Omental fat pad (tissue), 3 donors: ENCODE measurements at regions not wholly inside any gene's neighbourhood (a gene's known extent, or its start where the extent isn't known, plus 50 kb on each side); places are given as distances from the start of the nearest gene placed in this dataset.

Experiments
- ATAC-seq: fragments of 150-250 bp; one replicate; pipeline ENCODE4 v1.9.1; 2016; ENCODE audit warnings: mild to moderate bottlenecking, moderate library complexity; ENCODE audit not compliant: low FRiP score
- DNase-seq: peaks from one replicate; pipeline ENCODE4 v3.0.0-alpha.2; 2019; ENCODE audit warnings: low spot score
- TF ChIP-seq, protein P1 (sequence below), 3 donors: fragments of 450-650 bp; IDR thresholded peaks; one replicate each; pipeline ENCODE4 v1.5.1; 2016 to 2017; ENCODE audit warnings: antibody characterized with exemption in 3 of 3, mild to moderate bottlenecking in 3 of 3, moderate library complexity in 2 of 3

DNA sequence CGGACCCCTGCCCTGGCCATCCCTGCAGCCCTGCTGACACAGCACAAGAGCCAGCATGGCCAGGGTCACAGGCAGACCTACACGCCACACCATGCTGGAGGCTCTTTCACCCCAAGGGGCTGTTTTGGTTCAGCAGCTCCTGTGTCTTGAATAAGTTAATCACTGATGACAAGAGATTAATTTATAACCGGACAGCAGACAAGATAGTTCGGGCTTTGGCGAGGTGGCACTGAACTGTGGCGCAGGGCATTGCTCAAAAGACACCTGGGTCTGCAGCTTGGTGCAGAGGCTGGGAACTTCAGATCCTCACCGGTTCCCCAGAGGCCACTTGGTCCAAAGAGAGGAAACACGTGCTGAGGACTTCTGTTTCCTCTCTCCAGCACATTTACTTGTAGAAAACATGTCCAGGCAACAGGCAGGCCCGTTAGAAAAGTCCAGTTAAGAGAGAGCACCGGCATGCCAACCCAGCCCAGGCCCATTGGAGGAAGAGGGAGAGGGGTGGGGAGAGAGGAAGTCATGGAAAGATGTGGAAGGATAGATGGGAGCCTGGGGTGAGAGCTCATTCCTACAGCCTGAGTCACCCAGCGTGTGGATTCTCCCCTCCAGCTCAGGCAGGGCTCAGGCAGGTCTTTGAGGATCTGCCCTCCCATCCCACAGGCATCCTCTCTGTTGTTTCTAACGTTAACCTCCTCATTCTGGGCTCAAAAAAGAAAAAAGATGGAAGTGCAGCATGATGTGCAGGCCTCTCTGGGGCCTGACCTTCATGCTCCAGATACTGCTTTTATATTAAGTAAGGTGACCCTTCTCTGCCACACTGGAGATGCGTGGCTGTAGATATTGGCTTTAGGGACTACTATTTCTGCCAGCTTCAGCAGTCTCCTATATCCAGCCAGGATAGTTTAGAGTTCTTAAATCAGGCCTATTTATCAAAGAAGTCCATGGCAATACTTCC, 80.0 kb upstream of the HNF1B start:
- peak; percentile 66 for ATAC-seq
- TF ChIP-seq, protein P1, sequence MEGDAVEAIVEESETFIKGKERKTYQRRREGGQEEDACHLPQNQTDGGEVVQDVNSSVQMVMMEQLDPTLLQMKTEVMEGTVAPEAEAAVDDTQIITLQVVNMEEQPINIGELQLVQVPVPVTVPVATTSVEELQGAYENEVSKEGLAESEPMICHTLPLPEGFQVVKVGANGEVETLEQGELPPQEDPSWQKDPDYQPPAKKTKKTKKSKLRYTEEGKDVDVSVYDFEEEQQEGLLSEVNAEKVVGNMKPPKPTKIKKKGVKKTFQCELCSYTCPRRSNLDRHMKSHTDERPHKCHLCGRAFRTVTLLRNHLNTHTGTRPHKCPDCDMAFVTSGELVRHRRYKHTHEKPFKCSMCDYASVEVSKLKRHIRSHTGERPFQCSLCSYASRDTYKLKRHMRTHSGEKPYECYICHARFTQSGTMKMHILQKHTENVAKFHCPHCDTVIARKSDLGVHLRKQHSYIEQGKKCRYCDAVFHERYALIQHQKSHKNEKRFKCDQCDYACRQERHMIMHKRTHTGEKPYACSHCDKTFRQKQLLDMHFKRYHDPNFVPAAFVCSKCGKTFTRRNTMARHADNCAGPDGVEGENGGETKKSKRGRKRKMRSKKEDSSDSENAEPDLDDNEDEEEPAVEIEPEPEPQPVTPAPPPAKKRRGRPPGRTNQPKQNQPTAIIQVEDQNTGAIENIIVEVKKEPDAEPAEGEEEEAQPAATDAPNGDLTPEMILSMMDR (IDR thresholded peaks at IDR 0.05), result no peak
- no peak for DNase-seq

DNA sequence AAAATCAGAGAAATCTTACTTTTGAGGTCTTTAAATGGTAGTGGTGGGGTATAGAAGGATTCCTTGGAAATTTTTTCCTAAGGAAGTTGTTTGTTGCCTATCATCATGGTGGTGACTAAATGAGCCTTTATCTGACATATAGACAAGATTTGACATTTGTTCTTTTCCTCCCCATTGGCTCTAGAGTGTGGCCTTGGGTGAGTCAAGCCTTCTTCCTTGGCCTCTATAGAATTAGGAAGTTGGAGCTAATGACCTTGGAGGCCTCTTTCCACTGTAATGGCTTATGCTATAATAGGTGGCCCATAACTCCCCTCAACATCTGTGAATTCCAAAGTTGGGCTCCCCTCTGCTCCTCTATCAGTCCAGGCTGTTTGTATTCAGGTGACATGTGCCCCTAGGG, 79.1 kb upstream of the HNF1B start:
- TF ChIP-seq, protein P1 (IDR thresholded peaks at IDR 0.05), result no peak
- ATAC-seq (no peak), DNase-seq (no peak)

DNA sequence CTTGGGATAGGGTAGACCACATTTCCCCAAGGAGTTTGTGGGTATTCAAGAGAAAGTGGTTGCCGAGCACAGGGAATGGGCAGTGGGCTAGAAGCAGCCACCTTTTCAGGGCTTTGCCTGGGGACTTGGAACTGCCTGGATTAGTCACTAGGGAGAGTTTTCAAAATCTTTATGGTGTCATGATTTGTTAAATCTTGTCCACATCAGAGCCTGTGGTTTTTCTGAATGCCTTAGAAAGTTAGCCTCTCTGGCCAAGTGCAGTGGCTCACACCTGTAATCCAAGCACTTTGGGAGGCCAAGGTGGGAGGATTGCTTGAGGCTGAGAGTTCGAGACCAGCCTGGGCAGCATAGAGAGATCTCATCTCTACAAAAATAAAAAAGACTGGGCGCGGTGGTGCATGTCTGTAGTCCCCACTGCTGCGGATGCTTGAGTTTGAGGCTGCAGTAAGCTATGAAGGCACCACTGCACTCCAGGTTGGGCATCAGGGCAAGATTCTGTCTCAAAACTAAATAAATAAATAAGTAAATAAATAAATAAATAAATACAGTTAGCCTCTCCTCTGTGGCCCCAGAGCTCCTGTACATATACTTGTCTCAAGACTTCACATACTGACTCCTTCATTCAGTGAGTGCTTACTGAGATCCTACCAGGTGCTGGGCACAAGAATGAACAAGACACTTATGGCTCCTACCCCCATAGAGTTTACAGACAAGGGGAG, 76.3 kb upstream of the HNF1B start:
- no peak for DNase-seq
- TF ChIP-seq, protein P1 (IDR thresholded peaks at IDR 0.05), result no peak
- ATAC-seq, result no peak

DNA sequence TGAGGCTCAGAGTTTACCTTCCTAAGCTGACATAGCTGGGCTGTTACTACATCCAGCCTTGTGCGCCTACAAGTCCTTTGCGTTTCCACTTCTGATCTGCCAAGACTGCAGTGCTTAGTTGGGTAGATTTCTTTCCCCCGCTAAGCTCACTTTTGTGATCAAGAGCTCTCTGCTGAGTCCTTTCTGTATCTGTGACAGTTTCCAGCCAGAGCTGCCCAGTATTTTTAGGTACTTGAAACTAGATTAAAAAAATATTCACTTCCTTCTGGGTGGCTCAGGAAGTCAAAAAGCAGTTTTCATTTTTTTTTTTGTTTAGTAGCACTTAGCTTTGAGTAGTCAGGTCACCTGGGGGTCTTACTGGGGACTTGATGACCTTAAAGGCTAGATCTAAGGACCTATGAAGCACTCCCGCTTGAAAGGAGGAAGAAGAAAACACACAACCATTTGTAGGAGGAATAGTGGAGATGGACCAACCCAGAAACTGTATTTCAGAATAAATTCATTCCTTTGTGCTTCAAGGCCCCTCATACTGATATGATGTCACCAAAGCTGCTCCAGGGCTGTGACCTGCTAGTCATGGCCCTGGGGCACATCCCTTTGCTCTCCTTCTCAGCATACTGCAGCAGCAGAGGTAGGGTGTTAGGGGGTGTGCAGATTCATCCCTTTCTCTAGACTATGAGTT, 75.6 kb upstream of the HNF1B start:
- TF ChIP-seq, protein P1 (IDR thresholded peaks at IDR 0.05), result no peak
- DNase-seq (no peak), ATAC-seq (no peak)

DNA sequence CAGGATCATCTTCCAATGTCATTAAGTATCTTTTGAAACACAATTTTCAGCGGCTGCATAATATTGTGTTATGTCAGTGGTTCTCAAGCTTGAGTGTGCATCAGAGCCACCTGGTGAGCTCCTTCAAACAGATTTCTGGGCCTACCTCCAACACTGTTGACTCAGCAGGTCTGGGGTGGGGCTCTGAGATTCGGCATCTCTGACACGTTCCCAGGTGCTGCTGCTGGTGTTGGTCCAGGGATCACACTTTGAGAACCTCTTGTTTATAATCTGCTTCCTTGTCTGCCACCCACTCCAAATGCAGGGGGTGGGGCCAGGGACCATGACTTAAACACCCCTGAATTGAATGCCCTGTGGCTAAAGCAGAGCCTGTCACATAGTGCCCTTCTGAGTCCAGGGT, 73.8 kb upstream of the HNF1B start:
- TF ChIP-seq, protein P1 (IDR thresholded peaks at IDR 0.05), result no peak
- peak; percentile 29 for ATAC-seq
- no peak for DNase-seq

DNA sequence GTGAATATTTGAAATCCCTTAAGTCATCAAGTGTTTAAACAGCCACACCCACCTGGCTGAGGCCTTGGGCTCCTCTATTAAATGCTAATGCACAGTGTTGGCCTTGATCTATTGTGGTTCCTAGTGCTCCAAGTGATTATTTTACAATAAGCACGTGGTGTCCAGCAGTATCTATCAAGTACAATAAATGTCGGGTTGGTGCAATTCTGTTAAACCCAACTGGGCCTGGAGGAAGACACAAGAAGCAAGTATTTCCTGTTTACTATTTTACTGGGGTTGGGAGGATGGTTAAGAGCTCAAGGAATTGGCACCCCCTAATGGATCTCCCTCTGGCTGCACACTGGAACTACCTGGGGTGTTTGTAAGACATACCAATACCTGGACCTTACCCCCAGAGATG, 72.1 kb upstream of the HNF1B start:
- DNase-seq (no peak), ATAC-seq (no peak)
- TF ChIP-seq, protein P1 (IDR thresholded peaks at IDR 0.05), result no peak
